ENCODE measurements at regions not wholly inside any gene's neighbourhood (a gene's known extent, or its start where the extent isn't known, plus 50 kb on each side); places are given as distances from the start of the nearest gene placed in this dataset.

- Histone ChIP-seq H3K36me3 (ENCODE audit: control insufficient read depth, insufficient read depth, low read length) (no peaks in the 10 kb centered on the region), H3K4me3 (replicated peaks; ENCODE audit: low read depth, low read length) (no peak overlapping the region), H3K27me3 (replicated peaks; ENCODE audit: control insufficient read depth, insufficient read depth, low read length) (no peaks in the 10 kb centered on the region)
- no peak for DNase-seq (ENCODE audit: extremely low read depth, insufficient read length)
- no peak for TF ChIP-seq CTCF (IDR thresholded peaks at IDR 0.05; ENCODE audit: insufficient read depth, low read length, poor library complexity, severe bottlenecking)
Observed at GRCh38 chr20:19070026-19070425, 142.4 kb upstream of the SLC24A3 start.

DNA sequence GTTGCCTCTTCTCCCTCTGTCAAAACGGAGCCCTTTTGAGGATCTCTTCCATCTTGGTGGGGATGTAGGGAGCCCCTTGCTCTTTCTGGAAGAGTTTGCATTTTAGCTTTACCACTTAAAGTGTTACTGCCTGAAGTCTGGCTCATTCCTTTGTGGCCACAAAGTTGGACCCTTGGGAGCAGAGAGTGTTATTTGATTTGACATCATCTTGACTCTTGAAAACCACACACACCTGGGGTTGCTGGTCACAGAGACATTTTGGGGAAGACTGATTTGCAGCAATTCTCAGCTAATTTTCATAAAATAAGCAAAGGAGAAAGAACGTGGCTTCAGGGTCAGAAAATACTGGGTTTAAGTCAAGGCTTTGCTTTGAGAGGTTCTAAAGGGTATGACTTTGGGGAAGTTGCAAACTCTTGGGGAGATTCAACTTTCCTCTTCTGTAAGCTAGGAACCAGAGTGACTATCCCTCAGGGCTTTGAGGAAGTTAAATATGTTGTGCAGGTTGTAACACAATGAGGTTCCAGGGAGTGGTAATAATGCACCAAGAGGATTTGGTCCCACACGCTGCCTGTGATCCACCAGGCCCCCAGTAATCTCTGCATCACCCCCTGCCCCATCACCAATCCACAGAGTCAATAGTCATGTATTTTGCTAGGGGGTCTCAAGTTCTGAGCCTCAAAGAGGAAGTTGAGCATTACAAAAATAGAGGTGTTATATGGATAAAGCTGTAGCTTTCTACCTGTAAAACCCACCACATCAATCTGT is 141.6 kb upstream of the SLC24A3 start:
- H3K27me3 ChIP-seq (replicated peaks; ENCODE audit: control insufficient read depth, insufficient read depth, low read length): no peaks in the 10 kb centered on the region
- no peak for DNase-seq (ENCODE audit: extremely low read depth, insufficient read length)
- no peaks in the 10 kb centered on the region for H3K36me3 ChIP-seq (ENCODE audit: control insufficient read depth, insufficient read depth, low read length)
- H3K4me3 ChIP-seq (replicated peaks; ENCODE audit: low read depth, low read length): no peak overlapping the region
- TF ChIP-seq CTCF (IDR thresholded peaks at IDR 0.05; ENCODE audit: insufficient read depth, low read length, poor library complexity, severe bottlenecking): no peak

GRCh38 chr20:19071446-19071725 is 141.1 kb upstream of the SLC24A3 start:
- H3K4me3 ChIP-seq (replicated peaks; ENCODE audit: low read depth, low read length): no peak overlapping the region
- no peaks in the 10 kb centered on the region for H3K27me3 ChIP-seq (replicated peaks; ENCODE audit: control insufficient read depth, insufficient read depth, low read length)
- no peaks in the 10 kb centered on the region for H3K36me3 ChIP-seq (ENCODE audit: control insufficient read depth, insufficient read depth, low read length)
- DNase-seq (ENCODE audit: extremely low read depth, insufficient read length): peak; percentile 63
- TF ChIP-seq CTCF (IDR thresholded peaks at IDR 0.05; ENCODE audit: insufficient read depth, low read length, poor library complexity, severe bottlenecking): no peak

GRCh38 chr20:19071902-19072498 is 140.4 kb upstream of the SLC24A3 start:
- H3K36me3 ChIP-seq (ENCODE audit: control insufficient read depth, insufficient read depth, low read length): no peaks in the 10 kb centered on the region
- H3K27me3 ChIP-seq (replicated peaks; ENCODE audit: control insufficient read depth, insufficient read depth, low read length): no peaks in the 10 kb centered on the region
- no peak for TF ChIP-seq CTCF (IDR thresholded peaks at IDR 0.05; ENCODE audit: insufficient read depth, low read length, poor library complexity, severe bottlenecking)
- no peak overlapping the region for H3K4me3 ChIP-seq (replicated peaks; ENCODE audit: low read depth, low read length)
- DNase-seq (ENCODE audit: extremely low read depth, insufficient read length): peak; percentile 29

- Histone ChIP-seq H3K4me3 (replicated peaks; ENCODE audit: low read depth, low read length) (no peak overlapping the region), H3K36me3 (ENCODE audit: control insufficient read depth, insufficient read depth, low read length) (no peaks in the 10 kb centered on the region), H3K27me3 (replicated peaks; ENCODE audit: control insufficient read depth, insufficient read depth, low read length) (no peaks in the 10 kb centered on the region)
- no peak for DNase-seq (ENCODE audit: extremely low read depth, insufficient read length)
- no peak for TF ChIP-seq CTCF (IDR thresholded peaks at IDR 0.05; ENCODE audit: insufficient read depth, low read length, poor library complexity, severe bottlenecking)
Observed at GRCh38 chr20:19072988-19073387, 139.5 kb upstream of the SLC24A3 start.
